Tibial nerve (tissue), 4 donors: ENCODE measurements at regions not wholly inside any gene's neighbourhood (a gene's known extent, or its start where the extent isn't known, plus 50 kb on each side); places are given as distances from the start of the nearest gene placed in this dataset.

Source experiments
- DNase-seq, 2 donors: peaks; one replicate each; pipeline ENCODE4 v3.0.0-alpha.2; 2019; ENCODE audit warnings: low spot score in 2 of 2
- H3K27ac ChIP-seq, 4 donors: fragments of 200-600 bp; sonication (generic) in 3 of 4; one replicate each; pipeline ENCODE4 v1.5.1; 2017 to 2019; ENCODE audit warnings: mild to moderate bottlenecking in 1 of 4
- H3K27me3 ChIP-seq, 2 donors: fragments of 200-600 bp; sonication (generic) in 1 of 2; one replicate each; pipeline versions ENCODE4 v1.5.1 to v1.6.0; 2017 to 2019
- H3K36me3 ChIP-seq, 3 donors: fragments of 200-600 bp; sonication (generic); one replicate each; pipeline ENCODE4 v1.5.1; 2018 to 2019
- H3K4me1 ChIP-seq, 4 donors: fragments of 200-600 bp; sonication (generic) in 3 of 4; one replicate each; pipeline ENCODE4 v1.5.1; 2017 to 2019
- H3K4me3 ChIP-seq, 4 donors: fragments of 200-600 bp; sonication (generic) in 3 of 4; one replicate each; pipeline ENCODE4 v1.5.1; 2017 to 2019; ENCODE audit warnings: mild to moderate bottlenecking in 1 of 4, moderate library complexity in 1 of 4
- H3K9me3 ChIP-seq, 4 donors: fragments of 200-600 bp; sonication (generic) in 3 of 4; one replicate each; pipeline ENCODE4 v1.5.1; 2017 to 2019
- CTCF ChIP-seq, 5 experiments: fragments of 200-600 bp in 3 of 5; fragments of 450-650 bp in 2 of 5; sonication (generic) in 3 of 5; IDR thresholded peaks; one replicate each; pipeline ENCODE4 v1.5.1; 2016 to 2019; ENCODE audit warnings: antibody characterized with exemption in 5 of 5, mild to moderate bottlenecking in 3 of 5, moderate library complexity in 2 of 5
- EP300 ChIP-seq, 2 donors: sonication (generic); formaldehyde crosslinking; IDR thresholded peaks; one replicate each; pipeline ENCODE4 v1.6.1; 2017; ENCODE audit warnings: antibody characterized with exemption in 2 of 2, mild to moderate bottlenecking in 1 of 2
- POLR2A ChIP-seq, 2 donors: fragments of 450-650 bp; IDR thresholded peaks; one replicate each; pipeline ENCODE4 v1.6.1; 2017; ENCODE audit warnings: antibody characterized with exemption in 2 of 2, mild to moderate bottlenecking in 2 of 2, moderate library complexity in 2 of 2
- WGBS, 2 donors: methylation state at CpG; one replicate each; pipeline ENCODE4 v1.1.5; 2018; 5-methylcytosine and 5-hydroxymethylcytosine counted together

- no peak for TF ChIP-seq POLR2A (IDR thresholded peaks at IDR 0.05)
- TF ChIP-seq CTCF (IDR thresholded peaks at IDR 0.05) = no peak
- no peak for TF ChIP-seq EP300 (IDR thresholded peaks at IDR 0.05)
- peaks cover 0 to 48% (median 23%) of the 10 kb centered on the region in 4 donors for H3K4me1 ChIP-seq
- DNase-seq = peak in 1 of 2 donors; percentile 50
- 4 to 6% methylated on average over 12 of the region's 12 CpGs for WGBS, 2 donors
- no peaks in the 10 kb centered on the region for H3K9me3 ChIP-seq
- peak overlapping the region; percentile 45 to 66 (median 59) for H3K4me3 ChIP-seq
- no peaks in the 10 kb centered on the region for H3K27me3 ChIP-seq
- no peaks in the 10 kb centered on the region for H3K36me3 ChIP-seq
- H3K27ac ChIP-seq = peak overlapping the region; percentile 93 to 98 (median 96)
Measured at GRCh38 chr15:92809880-92810361, 90.2 kb upstream of the CHD2 start.

- peak; percentile 85 for DNase-seq
- Histone ChIP-seq H3K36me3 (no peaks in the 10 kb centered on the region), H3K9me3 (no peaks in the 10 kb centered on the region), H3K27ac (peak overlapping the region; percentile 93 to 98 (median 96)), H3K4me1 (peaks cover 0 to 41% (median 20%) of the 10 kb centered on the region in 4 donors), H3K4me3 (peak overlapping the region; percentile 7 to 64 (median 38)), H3K27me3 (no peaks in the 10 kb centered on the region)
- 5 to 6% methylated on average over 10 of the region's 10 CpGs for WGBS, 2 donors
- TF ChIP-seq CTCF (IDR thresholded peaks at IDR 0.05) = no peak
- TF ChIP-seq POLR2A (IDR thresholded peaks at IDR 0.05) = peak in 1 of 2 donors; percentile 26
- TF ChIP-seq EP300 (IDR thresholded peaks at IDR 0.05) = peak in 1 of 2 donors; percentile 77
Measured at GRCh38 chr15:92810418-92811138, 89.5 kb upstream of the CHD2 start.

GRCh38 chr15:92811148-92811913 is 88.8 kb upstream of the CHD2 start:
- TF ChIP-seq POLR2A (IDR thresholded peaks at IDR 0.05) (no peak), EP300 (IDR thresholded peaks at IDR 0.05) (no peak), CTCF (IDR thresholded peaks at IDR 0.05) (no peak)
- no peak for DNase-seq
- 29 to 31% methylated on average over 6 of the region's 6 CpGs for WGBS, 2 donors
- no peaks in the 10 kb centered on the region for H3K9me3 ChIP-seq
- no peaks in the 10 kb centered on the region for H3K36me3 ChIP-seq
- H3K27ac ChIP-seq = peak overlapping the region; percentile 93 to 98 (median 96)
- H3K27me3 ChIP-seq = no peaks in the 10 kb centered on the region
- peaks cover 0 to 41% (median 20%) of the 10 kb centered on the region in 4 donors for H3K4me1 ChIP-seq
- peak overlapping the region; percentile 7 to 64 (median 38) for H3K4me3 ChIP-seq

GRCh38 chr15:92812271-92812670 is 87.9 kb upstream of the CHD2 start:
- Histone ChIP-seq H3K4me1 (peaks cover 0 to 37% (median 20%) of the 10 kb centered on the region in 4 donors), H3K9me3 (no peaks in the 10 kb centered on the region), H3K27me3 (no peaks in the 10 kb centered on the region), H3K27ac (peak overlapping the region in 2 of 4 donors; percentile 98), H3K36me3 (no peaks in the 10 kb centered on the region), H3K4me3 (no peak overlapping the region)
- no peak for DNase-seq
- WGBS, 2 donors = 81 to 88% methylated on average over 12 of the region's 12 CpGs
- TF ChIP-seq POLR2A (IDR thresholded peaks at IDR 0.05) (no peak), CTCF (IDR thresholded peaks at IDR 0.05) (no peak), EP300 (IDR thresholded peaks at IDR 0.05) (no peak)

GRCh38 chr15:92813485-92813884 is 86.6 kb upstream of the CHD2 start:
- TF ChIP-seq POLR2A (IDR thresholded peaks at IDR 0.05) = no peak
- no peak for TF ChIP-seq CTCF (IDR thresholded peaks at IDR 0.05)
- no peak for TF ChIP-seq EP300 (IDR thresholded peaks at IDR 0.05)
- DNase-seq = no peak
- Histone ChIP-seq H3K27ac (no peak overlapping the region), H3K9me3 (no peaks in the 10 kb centered on the region), H3K4me3 (no peak overlapping the region), H3K4me1 (peaks cover 0 to 28% (median 12%) of the 10 kb centered on the region in 4 donors), H3K27me3 (no peaks in the 10 kb centered on the region), H3K36me3 (no peaks in the 10 kb centered on the region)
- 84 to 88% methylated on average over 4 of the region's 4 CpGs for WGBS, 2 donors
